ENCODE measurements at regions not wholly inside any gene's neighbourhood (a gene's known extent, or its start where the extent isn't known, plus 50 kb on each side); places are given as distances from the start of the nearest gene placed in this dataset.

DNA sequence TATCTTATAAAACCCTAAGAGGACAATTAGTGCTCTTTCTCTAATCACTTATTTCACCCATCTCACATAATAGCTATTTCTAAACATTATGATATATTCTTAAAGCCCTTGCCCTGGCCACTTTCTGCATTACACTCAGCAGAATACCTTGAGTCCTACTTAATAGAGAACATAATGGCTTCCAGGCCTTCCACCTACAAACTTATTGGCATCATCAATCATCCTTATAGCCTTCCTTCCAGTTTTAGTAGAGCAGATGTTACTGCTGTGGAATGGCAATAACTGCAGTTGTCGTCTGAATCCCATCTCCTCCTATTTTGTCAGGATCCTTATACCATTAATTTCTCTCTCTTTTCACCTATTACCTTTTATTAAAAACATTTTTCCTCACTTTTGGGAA is 1127.4 kb downstream of the LRFN5 start:
- FAIRE-seq = no peak

GRCh38 chr14:42732005-42732404 is 1125.3 kb downstream of the LRFN5 start:
- no peak for DNase-seq (ENCODE audit: low spot score in 2 of 2)
- no peak for FAIRE-seq

More for the DNA sequence above, 1127.4 kb downstream of the LRFN5 start:
- no peak for DNase-seq (ENCODE audit: low spot score in 2 of 2)

- DNase-seq (ENCODE audit: low spot score in 2 of 2) (no peak), FAIRE-seq (no peak)
Measured at GRCh38 chr14:42731480-42731879, 1124.8 kb downstream of the LRFN5 start.

GRCh38 chr14:42729681-42730080 is 1123.0 kb downstream of the LRFN5 start:
- FAIRE-seq (no peak), DNase-seq (ENCODE audit: low spot score in 2 of 2) (no peak)

DNA sequence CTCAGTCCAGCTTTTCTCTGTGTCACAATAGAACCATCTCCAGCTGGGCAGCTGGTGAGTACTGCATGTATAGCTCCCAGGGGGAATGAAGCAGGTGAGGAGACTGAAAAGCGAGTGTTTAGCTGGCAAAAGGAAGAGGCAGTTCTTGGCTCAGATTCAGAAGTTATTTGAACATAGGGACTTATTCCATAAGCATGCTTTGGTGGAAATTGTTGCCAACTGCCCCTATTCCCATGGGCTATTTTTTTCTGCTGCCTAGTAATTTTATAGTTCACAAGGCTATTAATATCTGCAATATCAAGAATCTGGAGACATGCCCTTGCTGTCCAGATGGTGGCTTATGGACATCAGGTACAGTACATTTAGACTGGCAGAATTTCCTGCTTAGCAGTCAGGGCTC is 1112.7 kb downstream of the LRFN5 start:
- FAIRE-seq (no peak), DNase-seq (ENCODE audit: low spot score in 2 of 2) (no peak)

DNA sequence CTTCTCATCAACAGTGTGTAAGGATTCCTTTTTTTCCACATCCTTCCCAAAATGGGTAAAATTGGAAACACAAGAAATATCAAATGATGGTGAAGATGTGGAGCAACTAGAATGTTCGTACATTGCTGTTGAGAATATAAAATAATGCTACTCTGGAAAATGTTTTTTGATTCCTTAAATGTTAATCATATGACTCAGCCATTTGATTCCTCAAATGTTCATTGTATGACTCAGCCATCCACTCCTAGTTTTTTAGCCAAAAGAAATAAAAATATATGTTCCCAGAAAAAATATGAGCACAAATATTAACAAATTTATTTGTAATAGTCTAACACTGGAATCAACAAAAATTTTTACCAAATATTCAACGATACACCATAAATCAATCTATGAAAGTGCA is 1108.6 kb downstream of the LRFN5 start:
- FAIRE-seq = no peak
- DNase-seq (ENCODE audit: low spot score in 2 of 2) = no peak

DNA sequence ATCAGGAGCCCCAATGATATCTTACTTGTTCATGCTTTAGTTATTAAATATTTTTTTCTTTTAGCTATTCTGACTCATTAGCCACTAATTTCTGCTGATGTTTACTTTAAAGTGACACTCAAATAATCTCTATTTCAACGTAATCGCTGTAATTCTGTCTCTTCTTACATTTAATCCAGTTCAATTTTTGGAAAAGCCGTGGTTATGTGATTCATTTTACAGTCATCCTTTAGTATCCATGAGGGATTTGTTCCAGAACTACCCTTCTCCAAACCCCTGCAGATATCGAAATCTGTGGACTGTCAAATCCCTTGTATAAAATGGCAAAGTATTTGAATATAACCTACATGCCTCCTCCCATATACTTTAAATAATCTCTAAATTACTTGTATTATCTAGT is 1103.4 kb downstream of the LRFN5 start:
- FAIRE-seq = no peak
- DNase-seq (ENCODE audit: low spot score in 2 of 2) = no peak

DNA sequence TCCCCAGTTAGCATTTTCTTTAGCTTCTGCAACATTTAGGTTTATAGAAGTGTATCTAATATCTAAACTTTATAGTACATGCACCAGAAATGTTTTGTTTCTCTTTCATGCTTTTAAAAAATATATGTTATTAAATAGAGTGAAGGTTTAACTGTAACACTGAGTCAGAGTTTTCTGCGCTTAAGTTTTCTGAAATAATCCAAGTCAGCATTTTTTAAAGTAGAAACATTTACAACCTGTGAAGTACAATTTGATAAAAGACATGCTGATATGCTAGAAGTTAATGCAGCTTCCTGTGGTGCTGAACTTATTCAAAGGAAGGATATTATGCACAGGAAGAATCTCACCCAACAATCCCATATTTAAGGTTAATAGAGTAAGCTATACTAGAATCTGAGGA is 1096.8 kb downstream of the LRFN5 start:
- FAIRE-seq (no peak), DNase-seq (ENCODE audit: low spot score in 2 of 2) (no peak)

GRCh38 chr14:42687421-42687820 is 1080.7 kb downstream of the LRFN5 start:
- no peak for DNase-seq (ENCODE audit: low spot score in 2 of 2)
- FAIRE-seq = no peak

DNA sequence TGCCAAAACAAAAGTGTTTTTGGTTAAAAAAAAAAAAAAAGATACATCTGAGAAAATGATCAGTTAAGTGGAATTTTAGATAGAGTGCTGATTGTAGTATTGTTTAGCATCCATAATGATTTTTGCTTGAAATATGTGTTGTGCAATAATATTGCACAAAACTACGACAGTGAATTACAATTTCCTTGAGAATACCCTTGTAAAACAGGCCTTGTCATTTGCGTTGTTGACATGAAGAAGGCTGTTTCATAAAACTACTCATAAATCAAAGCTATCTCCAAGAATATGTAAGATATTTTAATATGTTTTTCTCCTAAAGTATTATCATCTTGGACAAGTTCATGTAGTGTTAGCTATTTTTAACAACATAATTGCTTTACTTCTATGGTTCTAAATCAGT is 1077.0 kb downstream of the LRFN5 start:
- no peak for DNase-seq (ENCODE audit: low spot score in 2 of 2)
- FAIRE-seq = no peak

GRCh38 chr14:42676636-42677035 is 1070.0 kb downstream of the LRFN5 start:
- no peak for DNase-seq (ENCODE audit: low spot score in 2 of 2)
- no peak for FAIRE-seq

- no peak for DNase-seq (ENCODE audit: low spot score in 2 of 2)
- FAIRE-seq = no peak
Measured at GRCh38 chr14:42673963-42674362, 1067.3 kb downstream of the LRFN5 start.

GRCh38 chr14:42671636-42672035 is 1065.0 kb downstream of the LRFN5 start:
- no peak for FAIRE-seq
- DNase-seq (ENCODE audit: low spot score in 2 of 2) = no peak

- FAIRE-seq (no peak), DNase-seq (ENCODE audit: low spot score in 2 of 2) (no peak)
Measured at GRCh38 chr14:42665083-42665482, 1058.4 kb downstream of the LRFN5 start.

- FAIRE-seq = no peak
- DNase-seq (ENCODE audit: low spot score in 2 of 2) = no peak
Measured at GRCh38 chr14:42664190-42664589, 1057.5 kb downstream of the LRFN5 start.

DNA sequence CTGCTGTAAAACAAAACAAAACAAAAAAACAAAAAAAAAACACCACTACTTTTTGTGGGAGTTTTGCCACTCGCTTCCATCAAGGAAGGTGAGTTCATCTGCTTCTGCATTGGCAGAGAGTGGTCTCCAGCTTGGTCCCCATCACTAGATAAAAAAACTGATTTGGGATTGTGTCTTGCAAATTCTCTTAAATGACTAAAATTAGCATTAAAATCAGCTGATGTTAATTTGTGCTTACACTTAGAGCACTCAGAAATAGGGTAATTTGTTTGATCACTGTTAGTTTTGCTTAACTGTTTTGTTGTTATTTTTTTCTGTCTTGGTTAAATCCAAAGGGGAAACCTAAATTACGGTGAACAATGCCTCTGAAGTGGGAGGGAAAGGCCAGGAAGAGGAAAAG is 1048.0 kb downstream of the LRFN5 start:
- DNase-seq (ENCODE audit: low spot score in 2 of 2) = no peak
- FAIRE-seq = no peak

DNA sequence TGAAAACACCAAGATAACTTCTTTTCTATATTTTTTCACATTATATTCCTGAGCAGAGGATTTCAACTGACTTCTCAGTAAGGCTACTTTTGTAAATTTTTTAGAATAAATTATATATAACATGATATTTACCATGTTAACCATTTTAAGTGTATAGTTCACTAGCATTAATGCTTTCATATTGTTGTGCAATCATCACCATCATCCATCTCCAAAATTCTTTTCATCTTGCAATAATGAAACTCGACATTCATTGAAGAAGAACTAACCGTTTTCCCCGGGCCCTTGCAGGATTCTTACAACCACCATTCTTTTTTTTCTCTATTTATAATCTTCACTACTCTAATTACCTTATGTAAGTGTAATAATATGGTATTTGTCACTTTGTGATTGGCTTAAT is 1036.1 kb downstream of the LRFN5 start:
- DNase-seq (ENCODE audit: low spot score in 2 of 2) (no peak), FAIRE-seq (no peak)

- no peak for FAIRE-seq
- DNase-seq (ENCODE audit: low spot score in 2 of 2) = no peak
Measured at GRCh38 chr14:42633504-42634095, 1026.9 kb downstream of the LRFN5 start.

GRCh38 chr14:42629553-42629952 is 1022.9 kb downstream of the LRFN5 start:
- DNase-seq (ENCODE audit: low spot score in 2 of 2) (no peak), FAIRE-seq (no peak)

GRCh38 chr14:42628602-42629001 is 1021.9 kb downstream of the LRFN5 start:
- DNase-seq (ENCODE audit: low spot score in 2 of 2) = no peak
- no peak for FAIRE-seq

DNA sequence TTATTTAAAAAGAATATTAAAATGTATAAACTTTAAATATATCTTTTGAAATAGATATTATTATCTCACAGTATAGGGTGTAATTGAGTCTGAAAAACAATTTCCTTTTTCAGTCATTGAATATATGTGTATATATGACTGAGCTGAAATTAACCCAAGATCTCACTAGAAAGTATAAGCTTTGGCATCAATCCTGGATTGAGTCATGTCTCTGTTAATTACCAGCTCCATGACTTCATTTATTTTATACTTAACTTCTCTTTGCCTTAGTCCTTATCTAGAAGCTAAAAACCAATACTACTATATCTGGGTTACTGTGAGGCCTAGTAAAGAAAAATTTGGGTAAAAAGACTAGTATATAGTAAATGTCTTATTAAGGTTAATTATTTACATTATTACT is 1020.3 kb downstream of the LRFN5 start:
- DNase-seq (ENCODE audit: low spot score in 2 of 2) (no peak), FAIRE-seq (no peak)

GRCh38 chr14:42624980-42625761 is 1018.5 kb downstream of the LRFN5 start:
- DNase-seq (ENCODE audit: low spot score in 2 of 2) (no peak), FAIRE-seq (peak; percentile 72)
